ENCODE measurements at regions not wholly inside any gene's neighbourhood (a gene's known extent, or its start where the extent isn't known, plus 50 kb on each side); places are given as distances from the start of the nearest gene placed in this dataset.

DNA sequence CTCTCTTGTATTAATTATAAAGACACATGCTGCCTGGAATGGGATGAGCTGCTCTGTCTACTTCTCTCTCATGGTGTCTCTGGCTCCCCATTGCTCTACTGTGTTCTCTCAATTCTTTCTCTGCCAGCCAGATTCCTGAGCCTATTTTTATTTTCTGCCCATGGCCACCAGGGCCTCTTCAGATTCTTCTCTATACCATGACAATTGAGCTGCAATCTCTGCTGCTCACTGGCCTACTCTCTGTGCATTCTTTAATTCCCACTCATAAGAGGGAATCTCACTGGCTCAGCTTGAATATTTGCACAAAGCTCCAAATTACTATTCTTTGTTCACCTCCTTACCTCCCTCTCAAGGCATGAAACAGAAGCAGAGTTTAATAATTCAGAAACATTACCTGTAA, 161.4 kb upstream of the GULP1 start:
- Histone ChIP-seq H3K36me3 (ENCODE audit: low read length) (no peaks in the 10 kb centered on the region), H2AFZ (ENCODE audit: low read depth, low read length, severe bottlenecking) (no peak overlapping the region), H3F3A (ENCODE audit: insufficient read depth) (no peaks in the 10 kb centered on the region), H3K9me3 (ENCODE audit: insufficient read depth, low read length) (no peaks in the 10 kb centered on the region), H3K79me2 (ENCODE audit: insufficient read depth, low read length) (no peaks in the 10 kb centered on the region), H4K20me1 (ENCODE audit: low read depth, low read length) (no peaks in the 10 kb centered on the region), H3K4me3 (ENCODE audit: insufficient read depth, low read length, poor library complexity, severe bottlenecking) (no peak overlapping the region), H3K27ac (ENCODE audit: low read depth, low read length) (no peak overlapping the region), H3K9ac (ENCODE audit: low read length) (no peak overlapping the region), H3K9me2 (replicated peaks; ENCODE audit: insufficient read depth, low read length) (no peaks in the 10 kb centered on the region), H3K27me3 (ENCODE audit: low read length) (no peaks in the 10 kb centered on the region), H3K4me2 (ENCODE audit: low read depth, low read length, poor library complexity, severe bottlenecking) (no peak overlapping the region)
- no peak for TF ChIP-seq EZH2phosphoT487 (conservative IDR thresholded peaks at IDR 0.05; ENCODE audit: low read length)
- TF ChIP-seq, protein P1, sequence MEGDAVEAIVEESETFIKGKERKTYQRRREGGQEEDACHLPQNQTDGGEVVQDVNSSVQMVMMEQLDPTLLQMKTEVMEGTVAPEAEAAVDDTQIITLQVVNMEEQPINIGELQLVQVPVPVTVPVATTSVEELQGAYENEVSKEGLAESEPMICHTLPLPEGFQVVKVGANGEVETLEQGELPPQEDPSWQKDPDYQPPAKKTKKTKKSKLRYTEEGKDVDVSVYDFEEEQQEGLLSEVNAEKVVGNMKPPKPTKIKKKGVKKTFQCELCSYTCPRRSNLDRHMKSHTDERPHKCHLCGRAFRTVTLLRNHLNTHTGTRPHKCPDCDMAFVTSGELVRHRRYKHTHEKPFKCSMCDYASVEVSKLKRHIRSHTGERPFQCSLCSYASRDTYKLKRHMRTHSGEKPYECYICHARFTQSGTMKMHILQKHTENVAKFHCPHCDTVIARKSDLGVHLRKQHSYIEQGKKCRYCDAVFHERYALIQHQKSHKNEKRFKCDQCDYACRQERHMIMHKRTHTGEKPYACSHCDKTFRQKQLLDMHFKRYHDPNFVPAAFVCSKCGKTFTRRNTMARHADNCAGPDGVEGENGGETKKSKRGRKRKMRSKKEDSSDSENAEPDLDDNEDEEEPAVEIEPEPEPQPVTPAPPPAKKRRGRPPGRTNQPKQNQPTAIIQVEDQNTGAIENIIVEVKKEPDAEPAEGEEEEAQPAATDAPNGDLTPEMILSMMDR (IDR thresholded peaks at IDR 0.05; ENCODE audit: insufficient read depth, low read length, poor library complexity, severe bottlenecking) = no peak

- H3K27ac ChIP-seq (ENCODE audit: low read depth, low read length) = no peak overlapping the region
- no peaks in the 10 kb centered on the region for H3K27me3 ChIP-seq (ENCODE audit: low read length)
- no peaks in the 10 kb centered on the region for H3K36me3 ChIP-seq (ENCODE audit: low read length)
- H3K79me2 ChIP-seq (ENCODE audit: insufficient read depth, low read length) = no peaks in the 10 kb centered on the region
- H3K9me3 ChIP-seq (ENCODE audit: insufficient read depth, low read length) = no peaks in the 10 kb centered on the region
- no peak overlapping the region for H3K4me2 ChIP-seq (ENCODE audit: low read depth, low read length, poor library complexity, severe bottlenecking)
- no peaks in the 10 kb centered on the region for H3K9me2 ChIP-seq (replicated peaks; ENCODE audit: insufficient read depth, low read length)
- no peak overlapping the region for H3K4me3 ChIP-seq (ENCODE audit: insufficient read depth, low read length, poor library complexity, severe bottlenecking)
- TF ChIP-seq, protein P1 (IDR thresholded peaks at IDR 0.05; ENCODE audit: insufficient read depth, low read length, poor library complexity, severe bottlenecking) = no peak
- TF ChIP-seq EZH2phosphoT487 (conservative IDR thresholded peaks at IDR 0.05; ENCODE audit: low read length) = no peak
- no peaks in the 10 kb centered on the region for H4K20me1 ChIP-seq (ENCODE audit: low read depth, low read length)
- no peaks in the 10 kb centered on the region for H3F3A ChIP-seq (ENCODE audit: insufficient read depth)
- H3K9ac ChIP-seq (ENCODE audit: low read length) = no peak overlapping the region
- H2AFZ ChIP-seq (ENCODE audit: low read depth, low read length, severe bottlenecking) = no peak overlapping the region
Measured at GRCh38 chr2:188131281-188131680, 160.4 kb upstream of the GULP1 start.

DNA sequence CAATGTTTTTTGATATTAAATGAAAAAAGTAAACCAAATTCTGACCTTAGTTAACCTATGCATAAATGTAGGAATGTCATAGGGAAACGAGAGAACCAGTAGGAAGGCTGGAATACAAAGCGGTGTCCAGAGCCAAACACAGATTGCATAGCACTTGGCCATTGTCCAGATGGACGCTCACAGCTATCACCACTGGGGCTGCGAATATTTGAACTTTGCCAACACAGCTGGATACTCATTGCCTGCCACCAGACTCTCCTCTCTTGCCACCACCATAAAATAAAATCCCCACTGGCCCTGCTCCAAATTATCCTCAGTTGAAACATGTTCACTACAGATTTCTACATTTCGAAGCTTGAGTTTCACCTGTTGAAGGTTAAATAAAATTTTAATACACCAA, 159.3 kb upstream of the GULP1 start:
- no peak overlapping the region for H3K4me3 ChIP-seq (ENCODE audit: insufficient read depth, low read length, poor library complexity, severe bottlenecking)
- H3K4me2 ChIP-seq (ENCODE audit: low read depth, low read length, poor library complexity, severe bottlenecking) = no peak overlapping the region
- no peak overlapping the region for H3K27ac ChIP-seq (ENCODE audit: low read depth, low read length)
- H3K36me3 ChIP-seq (ENCODE audit: low read length) = no peaks in the 10 kb centered on the region
- H3K9ac ChIP-seq (ENCODE audit: low read length) = no peak overlapping the region
- H2AFZ ChIP-seq (ENCODE audit: low read depth, low read length, severe bottlenecking) = no peak overlapping the region
- no peaks in the 10 kb centered on the region for H3K9me2 ChIP-seq (replicated peaks; ENCODE audit: insufficient read depth, low read length)
- no peaks in the 10 kb centered on the region for H4K20me1 ChIP-seq (ENCODE audit: low read depth, low read length)
- no peaks in the 10 kb centered on the region for H3K9me3 ChIP-seq (ENCODE audit: insufficient read depth, low read length)
- no peaks in the 10 kb centered on the region for H3K27me3 ChIP-seq (ENCODE audit: low read length)
- no peak for TF ChIP-seq EZH2phosphoT487 (conservative IDR thresholded peaks at IDR 0.05; ENCODE audit: low read length)
- TF ChIP-seq, protein P1 (IDR thresholded peaks at IDR 0.05; ENCODE audit: insufficient read depth, low read length, poor library complexity, severe bottlenecking) = no peak
- no peaks in the 10 kb centered on the region for H3F3A ChIP-seq (ENCODE audit: insufficient read depth)
- no peaks in the 10 kb centered on the region for H3K79me2 ChIP-seq (ENCODE audit: insufficient read depth, low read length)
